ENCODE measurements at regions not wholly inside any gene's neighbourhood (a gene's known extent, or its start where the extent isn't known, plus 50 kb on each side); places are given as distances from the start of the nearest gene placed in this dataset.

DNA sequence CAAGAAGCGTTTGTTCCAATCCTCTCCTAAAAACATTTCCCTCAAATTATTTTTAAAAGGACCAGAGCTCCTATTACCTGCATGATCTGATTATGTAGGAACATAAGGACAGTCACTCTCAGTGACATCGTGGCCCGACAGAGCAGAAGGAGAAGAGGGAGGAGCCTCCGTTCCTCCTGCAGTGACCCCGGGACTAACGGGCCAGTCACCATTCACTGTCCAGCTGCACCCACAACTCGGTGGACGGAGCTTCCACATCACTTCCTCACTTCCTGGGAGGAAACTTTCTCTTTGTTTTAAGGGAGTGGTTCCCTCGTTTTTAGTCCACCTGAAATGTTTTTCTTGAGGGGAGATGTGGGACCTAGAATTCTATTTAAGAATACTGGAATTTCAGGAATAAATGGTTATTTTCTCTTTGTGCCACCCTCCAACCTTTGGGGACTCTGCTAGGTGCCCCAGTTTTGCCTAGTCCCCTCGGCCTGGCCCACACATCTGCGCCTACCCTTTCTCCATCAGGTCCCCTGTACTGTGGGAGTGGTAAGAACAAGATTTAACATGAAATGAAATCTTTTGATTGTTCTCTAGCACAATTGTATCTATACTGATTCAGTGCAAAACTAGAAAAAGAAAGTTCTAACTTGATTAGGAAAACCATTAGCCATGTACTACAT is 173.5 kb upstream of the RNF32 start:
- H3K27ac Mint-ChIP-seq: no peak overlapping the region
- ATAC-seq (no peak), DNase-seq (no peak)
- peaks cover 7% of the 10 kb centered on the region for H3K27me3 Mint-ChIP-seq (ENCODE audit: low read depth)
- H3K9me3 Mint-ChIP-seq (ENCODE audit: insufficient read depth): no peaks in the 10 kb centered on the region
- H3K4me1 Mint-ChIP-seq (ENCODE audit: low read depth): no peaks in the 10 kb centered on the region
- POLR2A ChIA-PET: interaction anchor here (0.7 kb wide), 1 partner anchor 332 kb away, joined by 3 read pairs; no protein-coding TSS in a partner anchor
- CTCF ChIA-PET: no interaction called here
- H3K36me3 Mint-ChIP-seq (ENCODE audit: low read depth): no peaks in the 10 kb centered on the region
- H3K4me3 Mint-ChIP-seq: no peak overlapping the region

GRCh38 chr7:156466272-156466671 is 174.3 kb upstream of the RNF32 start:
- Mint-ChIP-seq H3K9me3 (ENCODE audit: insufficient read depth) (no peaks in the 10 kb centered on the region), H3K27me3 (ENCODE audit: low read depth) (peaks cover 7% of the 10 kb centered on the region), H3K36me3 (ENCODE audit: low read depth) (no peaks in the 10 kb centered on the region), H3K4me1 (ENCODE audit: low read depth) (no peaks in the 10 kb centered on the region), H3K27ac (no peak overlapping the region), H3K4me3 (no peak overlapping the region)
- DNase-seq: no peak
- ATAC-seq: no peak
- CTCF ChIA-PET: no interaction called here
- POLR2A ChIA-PET: no interaction called here

- H3K27me3 Mint-ChIP-seq (ENCODE audit: low read depth): peaks cover 11% of the 10 kb centered on the region
- ChIA-PET CTCF (no interaction called here), POLR2A (no interaction called here)
- H3K9me3 Mint-ChIP-seq (ENCODE audit: insufficient read depth): no peaks in the 10 kb centered on the region
- no peaks in the 10 kb centered on the region for H3K4me1 Mint-ChIP-seq (ENCODE audit: low read depth)
- DNase-seq (no peak), ATAC-seq (no peak)
- H3K27ac Mint-ChIP-seq: no peak overlapping the region
- H3K36me3 Mint-ChIP-seq (ENCODE audit: low read depth): no peaks in the 10 kb centered on the region
- no peak overlapping the region for H3K4me3 Mint-ChIP-seq
Observed at GRCh38 chr7:156465186-156465585, 175.4 kb upstream of the RNF32 start.

GRCh38 chr7:156464339-156464738 is 176.2 kb upstream of the RNF32 start:
- peaks cover 12% of the 10 kb centered on the region for H3K27me3 Mint-ChIP-seq (ENCODE audit: low read depth)
- H3K9me3 Mint-ChIP-seq (ENCODE audit: insufficient read depth): no peaks in the 10 kb centered on the region
- ATAC-seq (no peak), DNase-seq (no peak)
- H3K4me1 Mint-ChIP-seq (ENCODE audit: low read depth): no peaks in the 10 kb centered on the region
- H3K27ac Mint-ChIP-seq: no peak overlapping the region
- no peaks in the 10 kb centered on the region for H3K36me3 Mint-ChIP-seq (ENCODE audit: low read depth)
- ChIA-PET POLR2A (no interaction called here), CTCF (no interaction called here)
- H3K4me3 Mint-ChIP-seq: no peak overlapping the region

DNA sequence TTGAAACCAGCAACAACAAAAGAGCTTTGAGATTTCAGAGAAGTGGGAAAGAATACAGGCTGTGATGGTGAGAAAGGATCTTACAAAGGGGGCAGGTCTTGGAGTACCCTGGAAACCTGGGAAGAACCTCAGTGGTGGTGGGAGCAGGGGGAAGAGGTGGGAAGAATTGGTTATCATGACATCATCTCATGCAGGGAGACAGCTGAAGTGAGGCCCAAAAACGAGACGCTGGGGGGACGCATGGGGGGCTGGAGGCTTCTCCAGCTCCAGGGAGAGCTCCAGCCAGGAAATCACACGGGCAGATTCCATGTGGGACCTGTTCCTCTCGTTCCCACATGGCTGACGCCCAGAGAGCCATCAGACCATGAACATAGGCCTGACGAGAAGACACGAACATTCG is 177.3 kb upstream of the RNF32 start:
- no peak overlapping the region for H3K27ac Mint-ChIP-seq
- no peak overlapping the region for H3K4me3 Mint-ChIP-seq
- ATAC-seq (no peak), DNase-seq (no peak)
- no peaks in the 10 kb centered on the region for H3K36me3 Mint-ChIP-seq (ENCODE audit: low read depth)
- peaks cover 10% of the 10 kb centered on the region for H3K27me3 Mint-ChIP-seq (ENCODE audit: low read depth)
- CTCF ChIA-PET: no interaction called here
- no peaks in the 10 kb centered on the region for H3K4me1 Mint-ChIP-seq (ENCODE audit: low read depth)
- POLR2A ChIA-PET: interaction anchor here (0.8 kb wide), 1 partner anchor 95 kb away, joined by 3 read pairs; no protein-coding TSS in a partner anchor
- H3K9me3 Mint-ChIP-seq (ENCODE audit: insufficient read depth): no peaks in the 10 kb centered on the region

GRCh38 chr7:156461881-156462665 is 178.5 kb upstream of the RNF32 start:
- peaks cover 8% of the 10 kb centered on the region for H3K27me3 Mint-ChIP-seq (ENCODE audit: low read depth)
- no peak overlapping the region for H3K4me3 Mint-ChIP-seq
- ChIA-PET CTCF (no interaction called here), POLR2A (no interaction called here)
- ATAC-seq: no peak
- no peak overlapping the region for H3K27ac Mint-ChIP-seq
- H3K9me3 Mint-ChIP-seq (ENCODE audit: insufficient read depth): no peaks in the 10 kb centered on the region
- no peaks in the 10 kb centered on the region for H3K36me3 Mint-ChIP-seq (ENCODE audit: low read depth)
- DNase-seq: no peak
- no peaks in the 10 kb centered on the region for H3K4me1 Mint-ChIP-seq (ENCODE audit: low read depth)

DNA sequence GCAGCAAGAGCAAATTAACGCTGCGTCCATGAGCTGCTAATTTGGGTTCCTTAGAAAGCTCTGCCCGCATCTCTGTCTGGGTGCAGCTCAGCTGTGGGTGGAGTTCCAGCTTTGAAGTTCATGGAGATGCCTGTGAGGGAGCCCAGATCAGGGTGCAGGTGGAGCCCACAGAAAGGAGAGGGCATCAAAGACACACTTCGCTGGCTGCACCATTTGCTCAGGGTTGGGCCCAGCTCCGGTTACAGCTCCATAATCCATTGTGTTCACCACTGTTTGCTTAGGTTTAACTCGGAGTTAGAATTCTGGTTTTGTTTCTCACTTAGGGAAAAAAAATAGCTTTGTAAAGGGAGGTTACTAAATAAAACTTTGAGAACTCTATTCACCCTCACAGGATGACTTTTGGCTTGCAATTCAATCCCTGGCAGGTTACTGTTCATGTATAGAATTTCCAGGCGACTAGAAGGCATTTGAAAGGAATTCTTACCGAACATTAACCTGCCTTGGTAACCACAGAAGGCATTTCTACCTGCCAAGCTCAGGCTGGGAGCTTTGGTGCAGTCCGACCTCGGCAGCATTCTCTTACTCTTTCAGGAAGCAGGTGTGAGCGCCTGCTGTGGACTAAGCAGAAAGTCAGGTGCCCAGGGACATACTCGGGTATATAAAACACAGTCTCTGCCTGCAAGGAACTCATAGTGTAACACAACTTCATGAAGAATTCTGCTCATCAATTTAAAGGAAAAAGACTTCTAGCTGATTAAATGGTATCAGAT is 179.5 kb upstream of the RNF32 start:
- ChIA-PET CTCF (interaction anchor here (0.5 kb wide), 1 partner anchor 13 kb away, joined by 3 read pairs; no protein-coding TSS in a partner anchor), POLR2A (no interaction called here)
- Mint-ChIP-seq H3K36me3 (ENCODE audit: low read depth) (no peaks in the 10 kb centered on the region), H3K27me3 (ENCODE audit: low read depth) (peaks cover 8% of the 10 kb centered on the region), H3K4me3 (no peak overlapping the region), H3K9me3 (ENCODE audit: insufficient read depth) (no peaks in the 10 kb centered on the region), H3K27ac (no peak overlapping the region), H3K4me1 (ENCODE audit: low read depth) (no peaks in the 10 kb centered on the region)
- DNase-seq (no peak), ATAC-seq (no peak)

- no peak for DNase-seq
- ChIA-PET CTCF (no interaction called here), POLR2A (no interaction called here)
- no peaks in the 10 kb centered on the region for H3K4me1 Mint-ChIP-seq (ENCODE audit: low read depth)
- no peak for ATAC-seq
- no peaks in the 10 kb centered on the region for H3K36me3 Mint-ChIP-seq (ENCODE audit: low read depth)
- H3K27ac Mint-ChIP-seq: no peak overlapping the region
- H3K27me3 Mint-ChIP-seq (ENCODE audit: low read depth): peaks cover 5% of the 10 kb centered on the region
- H3K4me3 Mint-ChIP-seq: no peak overlapping the region
- H3K9me3 Mint-ChIP-seq (ENCODE audit: insufficient read depth): no peaks in the 10 kb centered on the region
Observed at GRCh38 chr7:156459582-156459981, 181.0 kb upstream of the RNF32 start.

DNA sequence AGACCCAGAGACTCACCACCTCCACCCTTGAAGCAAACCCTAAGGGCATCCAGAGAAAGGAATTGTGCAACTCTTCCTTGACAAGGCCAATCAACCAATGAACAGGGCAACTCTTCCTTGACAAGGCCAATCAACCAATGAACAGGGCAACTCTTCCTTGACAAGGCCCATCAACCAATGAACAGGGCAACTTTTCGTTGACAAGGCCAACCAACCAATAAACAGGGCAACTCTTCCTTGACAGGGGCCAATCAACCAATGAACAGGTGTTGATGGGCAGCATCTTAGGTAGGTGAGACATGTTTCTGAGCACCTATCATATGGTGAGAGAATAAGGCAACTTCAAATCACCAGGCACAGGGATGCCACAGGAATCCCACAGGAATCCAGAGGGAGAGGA is 181.5 kb upstream of the RNF32 start:
- POLR2A ChIA-PET: no interaction called here
- Mint-ChIP-seq H3K27me3 (ENCODE audit: low read depth) (peaks cover 5% of the 10 kb centered on the region), H3K4me3 (no peak overlapping the region), H3K4me1 (ENCODE audit: low read depth) (no peaks in the 10 kb centered on the region), H3K36me3 (ENCODE audit: low read depth) (no peaks in the 10 kb centered on the region), H3K9me3 (ENCODE audit: insufficient read depth) (no peaks in the 10 kb centered on the region), H3K27ac (no peak overlapping the region)
- CTCF ChIA-PET: no interaction called here
- ATAC-seq: no peak
- no peak for DNase-seq

DNA sequence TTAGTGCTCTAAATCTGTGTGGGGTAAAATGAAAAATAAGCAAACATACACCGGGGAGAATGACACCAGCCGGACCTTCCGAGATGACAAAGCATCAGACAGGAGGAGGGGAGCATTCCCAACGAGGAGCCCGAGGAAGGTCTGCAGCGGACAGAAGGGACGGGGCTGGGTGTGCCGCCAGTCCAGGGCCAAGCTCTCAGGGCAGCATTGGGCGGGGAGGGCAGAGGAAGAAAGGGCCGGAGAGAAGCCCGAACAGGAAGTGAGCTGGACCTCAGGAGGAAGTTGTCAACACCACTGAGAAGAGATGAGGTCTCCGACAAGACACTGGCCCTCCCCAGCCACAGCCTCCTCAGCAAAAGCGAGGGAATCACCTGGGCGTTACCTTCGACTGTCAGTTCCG is 182.6 kb upstream of the RNF32 start:
- H3K4me1 Mint-ChIP-seq (ENCODE audit: low read depth): no peaks in the 10 kb centered on the region
- CTCF ChIA-PET: no interaction called here
- peaks cover 5% of the 10 kb centered on the region for H3K27me3 Mint-ChIP-seq (ENCODE audit: low read depth)
- H3K27ac Mint-ChIP-seq: no peak overlapping the region
- POLR2A ChIA-PET: no interaction called here
- no peaks in the 10 kb centered on the region for H3K36me3 Mint-ChIP-seq (ENCODE audit: low read depth)
- no peaks in the 10 kb centered on the region for H3K9me3 Mint-ChIP-seq (ENCODE audit: insufficient read depth)
- DNase-seq (no peak), ATAC-seq (no peak)
- no peak overlapping the region for H3K4me3 Mint-ChIP-seq

DNA sequence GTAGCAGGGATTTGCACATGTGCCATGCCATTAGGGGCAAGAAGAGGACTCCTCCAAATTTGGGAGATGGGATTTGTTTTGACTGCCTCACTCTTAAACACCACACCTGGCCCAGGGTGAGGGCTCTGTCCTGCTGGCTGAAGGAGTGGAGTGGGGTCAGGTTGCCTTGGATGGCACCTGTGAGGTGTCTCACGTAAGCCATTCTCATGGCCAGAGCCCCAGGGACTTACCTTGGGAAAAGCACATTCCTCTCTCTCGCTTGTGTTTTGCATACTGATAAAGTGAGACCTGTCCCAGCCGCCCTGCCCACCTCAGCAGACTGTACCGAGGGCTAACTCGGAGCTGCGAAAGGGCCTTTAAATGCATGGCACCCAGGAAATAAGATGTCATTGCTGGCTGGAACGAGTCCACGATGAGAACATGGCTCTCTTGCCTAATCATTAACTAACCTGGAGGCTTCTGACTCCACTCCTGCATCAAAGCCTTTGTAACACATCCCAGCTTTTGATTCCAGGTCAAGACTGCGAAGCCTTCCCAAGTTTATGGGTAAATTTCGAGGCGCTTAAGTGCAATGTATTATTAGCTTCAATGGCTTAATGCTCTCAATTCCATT is 184.0 kb upstream of the RNF32 start:
- DNase-seq (no peak), ATAC-seq (no peak)
- Mint-ChIP-seq H3K27ac (no peak overlapping the region), H3K4me1 (ENCODE audit: low read depth) (no peaks in the 10 kb centered on the region), H3K4me3 (no peak overlapping the region), H3K36me3 (ENCODE audit: low read depth) (no peaks in the 10 kb centered on the region), H3K9me3 (ENCODE audit: insufficient read depth) (no peaks in the 10 kb centered on the region), H3K27me3 (ENCODE audit: low read depth) (peaks cover 10% of the 10 kb centered on the region)
- POLR2A ChIA-PET: no interaction called here
- CTCF ChIA-PET: no interaction called here

DNA sequence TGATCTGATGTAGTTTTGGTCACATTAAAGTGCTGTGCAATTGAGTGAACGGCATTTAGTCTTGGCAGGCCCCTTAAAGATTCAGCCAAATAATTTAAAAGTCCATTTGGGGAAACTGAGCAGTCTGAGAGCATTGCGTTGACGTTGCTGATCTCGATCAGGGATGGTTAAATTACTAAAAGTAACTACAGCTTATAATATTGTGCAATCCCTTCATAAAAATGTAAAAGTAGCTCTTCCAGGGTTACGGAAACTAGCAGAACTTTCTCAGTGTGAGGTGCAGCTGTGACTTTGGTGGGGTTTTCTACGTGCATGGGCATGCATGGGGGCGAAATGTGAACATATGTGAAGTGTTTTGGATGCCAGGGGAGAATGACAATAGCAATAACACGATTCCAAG is 184.5 kb upstream of the RNF32 start:
- ATAC-seq: no peak
- Mint-ChIP-seq H3K27ac (no peak overlapping the region), H3K9me3 (ENCODE audit: insufficient read depth) (no peaks in the 10 kb centered on the region), H3K4me1 (ENCODE audit: low read depth) (no peaks in the 10 kb centered on the region), H3K27me3 (ENCODE audit: low read depth) (peaks cover 10% of the 10 kb centered on the region), H3K4me3 (no peak overlapping the region), H3K36me3 (ENCODE audit: low read depth) (no peaks in the 10 kb centered on the region)
- DNase-seq: no peak
- POLR2A ChIA-PET: no interaction called here
- CTCF ChIA-PET: no interaction called here

Measured in activated CD8-positive, alpha-beta T cell treated with anti-CD3 and anti-CD28 coated beads, Interleukin-2, amount 10 ng/mL, durations not matched to agents 7 days and 5 days (primary cell).